Stimulated activated CD4-positive, alpha-beta T cell treated with anti-CD3 and anti-CD28 coated beads, Interleukin-15, amount 100 ng/mL, for 24 hours (primary cell): ENCODE measurements at regions not wholly inside any gene's neighbourhood (a gene's known extent, or its start where the extent isn't known, plus 50 kb on each side); places are given as distances from the start of the nearest gene placed in this dataset.
A peak's percentile ranks its signal among the peaks of the same experiment; 100 is the strongest.

Source experiments
- DNase-seq: peaks from one replicate; pipeline ENCODE4 v3.0.0-alpha.2; 2020

- DNase-seq, result no peak
These were observed 133.0 kb upstream of the FRY start for GRCh38 chr13:31898378-31899071.

- no peak for DNase-seq
These were observed 129.6 kb upstream of the FRY start for GRCh38 chr13:31901985-31902384.

DNA sequence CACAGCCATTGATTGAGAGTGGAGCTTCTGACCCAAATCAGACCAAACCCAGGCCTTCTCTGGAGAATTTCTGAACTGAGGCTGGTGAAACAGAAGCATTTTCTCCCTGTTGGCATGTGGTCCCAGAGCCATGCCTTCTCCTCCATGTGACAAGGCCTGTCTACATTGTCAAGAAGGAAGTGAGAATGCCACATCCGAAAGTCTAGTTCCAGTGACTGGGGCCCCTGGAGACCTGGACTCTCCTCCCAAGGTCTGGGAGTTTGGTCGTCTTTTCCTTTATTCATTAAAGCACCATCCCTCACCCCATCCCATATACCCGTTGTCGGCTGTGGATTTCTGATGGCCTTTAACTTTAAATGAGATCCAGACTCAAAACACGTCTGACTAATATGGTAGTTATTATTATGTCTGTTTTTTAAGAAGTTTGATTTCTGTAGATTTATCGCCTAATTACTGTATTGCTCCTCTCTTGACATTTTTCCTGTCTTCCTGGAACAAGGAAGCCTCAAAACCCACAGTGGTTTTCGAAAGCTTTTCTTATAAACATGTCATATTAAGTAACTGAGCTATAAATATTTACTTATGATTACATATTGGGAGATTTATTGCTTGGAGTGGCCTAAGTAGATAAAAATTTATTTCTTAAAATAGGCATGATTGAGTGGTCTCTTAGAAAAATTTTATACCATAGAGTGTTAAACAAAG is 128.3 kb upstream of the FRY start:
- DNase-seq, result no peak

- DNase-seq, result no peak
These were observed 126.4 kb upstream of the FRY start for GRCh38 chr13:31904941-31905824.

DNA sequence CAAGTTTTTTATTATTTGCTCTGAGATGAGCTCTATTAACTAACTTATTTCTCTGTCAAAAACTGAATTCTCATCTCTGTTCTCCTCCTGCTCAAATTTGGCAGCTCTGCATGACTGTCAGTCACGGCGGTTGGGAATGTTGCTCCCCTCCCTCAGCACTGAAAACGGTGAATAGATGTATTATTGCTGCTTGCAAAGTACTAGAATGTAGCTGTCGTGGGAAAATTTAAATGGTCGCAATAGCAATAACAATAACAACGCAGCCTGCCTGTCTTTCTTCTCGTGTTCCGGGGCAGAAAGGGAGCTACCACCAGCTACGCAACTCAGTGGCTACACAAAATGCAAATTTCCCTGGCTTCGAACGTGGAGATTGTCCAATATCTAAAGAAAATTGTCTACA is 125.6 kb upstream of the FRY start:
- DNase-seq, result no peak

DNA sequence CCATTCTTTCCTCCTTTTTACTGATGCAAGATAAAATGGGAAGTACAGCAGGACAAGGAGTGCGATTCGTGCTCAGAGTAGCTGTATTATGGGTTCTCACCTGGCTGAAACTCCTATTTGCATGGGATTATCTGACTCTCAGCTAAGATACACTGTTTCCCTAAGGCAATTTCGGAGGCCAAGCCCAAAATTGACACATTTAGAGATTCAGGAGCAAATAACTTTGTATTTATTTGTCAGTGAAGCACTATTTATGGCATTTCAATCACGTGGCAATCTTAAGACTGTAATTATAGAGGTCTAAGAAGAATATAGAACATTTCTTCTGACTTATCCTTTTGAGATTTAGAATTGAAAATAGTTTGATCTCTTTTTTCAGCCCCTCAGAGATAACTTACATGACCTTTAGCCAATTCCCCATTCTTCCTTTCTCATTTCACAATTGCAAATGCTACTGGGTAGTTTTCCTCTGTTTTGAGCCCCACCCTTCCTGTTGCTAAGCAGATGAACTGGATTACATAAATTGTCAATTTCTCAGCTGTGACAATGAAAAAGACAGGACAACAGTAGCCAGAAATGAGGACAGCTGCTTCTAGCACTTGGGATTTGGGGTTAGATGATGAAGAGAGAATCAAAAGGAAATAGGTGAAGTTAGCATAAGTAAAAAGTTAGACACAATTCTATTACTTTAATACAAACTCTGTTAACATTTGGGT is 122.7 kb upstream of the FRY start:
- no peak for DNase-seq

- DNase-seq, result peak; percentile 58
These were observed 121.6 kb upstream of the FRY start for GRCh38 chr13:31909864-31910551.

GRCh38 chr13:31910633-31911032 is 120.9 kb upstream of the FRY start:
- no peak for DNase-seq

DNA sequence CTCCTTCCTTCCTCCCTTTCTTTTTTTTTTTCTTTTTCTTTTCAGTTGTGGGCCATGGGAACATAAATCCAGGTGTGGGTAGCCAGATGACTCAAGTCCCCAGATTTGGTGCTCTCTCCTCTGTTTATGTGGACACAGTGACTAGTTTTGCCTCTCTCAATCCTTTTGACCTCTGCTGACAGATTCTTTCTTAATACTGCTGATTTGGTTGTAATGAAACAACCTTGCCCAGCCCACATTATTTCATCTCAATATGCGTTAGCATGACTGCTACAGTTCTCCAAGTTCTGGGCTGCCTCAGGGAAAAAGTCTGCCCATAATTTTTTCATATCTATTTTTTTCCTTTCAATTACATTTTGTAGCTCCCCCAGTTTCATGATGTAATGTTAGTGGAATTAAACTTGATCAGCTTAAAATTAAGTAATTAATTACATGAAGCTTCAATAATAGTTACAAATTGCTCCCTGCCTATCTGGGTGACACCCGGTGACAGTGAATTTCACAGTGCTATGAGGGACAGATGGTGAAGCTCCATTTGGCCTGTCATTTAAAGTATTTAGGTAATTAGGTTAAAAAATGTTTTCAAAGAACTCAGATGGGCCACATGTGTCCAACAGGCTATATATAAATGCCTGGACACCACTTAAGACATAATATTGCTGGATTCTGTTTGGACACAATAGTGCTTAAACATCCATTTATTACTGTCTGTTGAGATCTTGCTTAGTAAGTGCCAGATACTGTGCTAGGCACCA is 118.8 kb upstream of the FRY start:
- DNase-seq, result no peak

GRCh38 chr13:31913459-31913858 is 118.1 kb upstream of the FRY start:
- DNase-seq, result no peak

DNA sequence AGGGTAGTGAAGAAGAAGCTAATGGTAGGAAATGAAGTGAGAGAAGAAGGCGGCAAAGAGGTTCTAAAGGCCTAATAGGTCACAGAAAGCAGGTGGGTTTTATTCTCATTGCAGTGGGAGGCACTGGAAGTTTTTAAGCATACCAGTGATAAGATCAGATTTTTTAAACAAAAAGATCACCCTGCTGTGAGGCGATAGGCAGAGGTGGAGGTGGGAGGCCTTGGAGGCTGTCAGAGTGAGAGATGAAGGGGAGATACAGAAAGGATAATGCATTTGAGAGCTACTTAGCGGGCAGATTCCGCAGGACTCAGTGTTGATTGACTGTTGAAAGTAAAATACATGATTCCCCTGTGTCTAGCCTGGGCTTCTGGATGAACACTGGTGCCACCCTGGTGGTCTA is 116.7 kb upstream of the FRY start:
- DNase-seq, result no peak

DNA sequence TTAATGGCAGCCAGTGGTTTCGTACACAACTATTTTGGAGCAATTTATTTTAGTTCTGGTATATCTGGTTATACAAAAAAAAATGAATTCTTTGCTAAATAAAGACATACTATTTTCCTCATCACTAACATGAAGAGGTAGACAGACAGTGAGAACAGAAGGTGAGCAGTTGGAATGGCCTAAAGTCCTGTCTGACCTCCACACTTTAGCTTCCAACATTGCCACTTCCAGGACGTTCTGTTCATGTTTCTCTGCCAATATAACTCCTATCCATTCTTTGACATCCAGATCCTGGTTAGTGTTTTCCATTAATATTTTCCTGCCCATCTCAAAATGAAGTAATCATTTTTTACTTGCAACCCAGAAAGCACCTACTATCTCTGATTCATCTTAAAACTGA is 112.9 kb upstream of the FRY start:
- DNase-seq, result no peak

DNA sequence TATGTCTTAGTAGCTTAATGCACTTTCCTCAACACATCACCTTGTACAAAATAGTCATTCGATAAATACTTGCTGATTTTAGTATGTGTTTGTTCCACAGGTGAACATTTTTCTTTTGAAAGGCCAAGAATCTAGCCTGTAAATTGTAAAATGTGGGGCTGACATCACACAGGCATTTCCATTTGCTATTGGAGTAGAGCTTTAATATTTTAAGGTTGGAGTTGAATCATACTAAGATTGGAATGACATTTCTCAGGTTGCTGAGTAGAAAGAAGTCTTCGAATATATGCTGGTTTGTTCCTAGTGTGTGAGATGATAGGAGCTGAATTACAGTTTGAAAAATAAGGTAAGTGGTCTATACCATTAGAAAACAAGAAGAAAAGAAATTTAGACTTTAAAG is 112.3 kb upstream of the FRY start:
- DNase-seq, result no peak

DNA sequence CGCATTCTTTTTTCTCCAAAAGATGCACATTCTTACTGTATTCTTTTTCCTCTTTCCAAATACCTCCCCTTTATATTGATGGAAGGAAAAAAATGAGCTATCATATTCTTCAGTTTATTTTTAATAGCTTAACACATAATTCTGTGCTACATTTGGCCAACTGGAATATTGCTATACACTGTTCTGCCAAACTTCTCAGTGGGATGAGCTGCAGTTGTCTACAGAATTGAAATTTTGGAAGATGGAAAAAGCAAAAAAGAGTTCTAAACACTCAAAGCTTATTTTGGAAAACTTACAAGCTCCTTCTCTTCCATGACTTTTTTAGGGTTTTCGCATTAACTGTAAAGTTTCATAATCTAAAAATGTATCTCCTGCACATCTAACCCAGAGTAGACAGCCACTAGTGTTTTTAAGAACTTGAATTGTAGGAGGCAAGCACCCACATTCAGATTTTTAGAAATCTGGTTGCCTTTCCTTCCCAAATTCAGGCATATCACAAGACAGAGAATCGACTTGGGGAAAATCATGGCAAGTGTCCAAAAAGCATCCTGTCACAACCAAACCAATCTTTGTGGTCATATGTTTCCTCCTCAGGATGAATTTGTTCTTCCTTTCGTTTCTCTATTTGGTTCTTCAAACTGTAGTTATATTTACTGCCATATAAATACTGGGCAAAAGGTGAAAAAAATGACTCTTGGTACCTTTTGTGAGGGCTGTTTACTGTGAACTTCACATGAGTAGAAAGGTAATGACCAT is 111.4 kb upstream of the FRY start:
- no peak for DNase-seq

DNA sequence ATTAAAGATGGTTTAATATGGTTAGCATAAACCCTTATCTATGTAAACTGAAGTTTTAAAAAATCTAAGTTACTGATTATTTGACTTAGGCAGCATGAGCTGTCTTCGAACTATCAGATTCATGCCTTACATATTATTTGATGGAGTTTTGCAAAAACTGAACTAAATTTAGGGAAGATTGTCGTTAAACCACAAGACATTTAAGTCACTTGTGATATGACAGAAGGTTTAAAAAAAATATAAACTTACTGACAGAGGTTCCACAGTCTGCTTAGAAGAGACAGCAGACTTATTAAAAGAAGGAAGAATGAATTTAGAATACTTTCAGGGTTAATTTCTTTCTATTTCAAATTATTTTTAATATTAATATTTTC is 110.9 kb upstream of the FRY start:
- no peak for DNase-seq

- DNase-seq, result no peak
These were observed 108.8 kb upstream of the FRY start for GRCh38 chr13:31922724-31923123.

- DNase-seq, result no peak
These were observed 108.3 kb upstream of the FRY start for GRCh38 chr13:31923134-31923763.

DNA sequence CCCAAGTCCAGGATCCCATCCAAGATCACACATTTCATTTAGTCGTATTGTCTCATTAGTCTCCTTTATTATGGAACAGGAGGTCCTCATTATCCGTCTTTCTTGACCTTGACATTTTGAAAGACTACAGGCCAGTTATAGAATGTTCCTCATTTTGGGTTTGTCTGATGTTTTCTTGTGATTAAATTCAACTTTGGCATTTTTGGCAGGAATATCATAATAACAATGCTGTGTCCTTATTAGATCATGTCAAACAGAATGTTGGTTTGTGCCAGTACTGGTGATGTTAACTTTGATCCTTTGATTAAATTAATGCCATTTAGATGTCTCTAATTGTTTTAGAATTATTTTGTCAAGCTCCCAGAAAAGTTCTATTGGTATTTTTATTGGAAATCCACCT is 106.5 kb upstream of the FRY start:
- DNase-seq, result no peak

GRCh38 chr13:31927219-31927653 is 104.3 kb upstream of the FRY start:
- no peak for DNase-seq

- DNase-seq, result no peak
These were observed 102.4 kb upstream of the FRY start for GRCh38 chr13:31929031-31929770.
